Muscle of arm (tissue), 1 donor: ENCODE measurements at regions not wholly inside any gene's neighbourhood (a gene's known extent, or its start where the extent isn't known, plus 50 kb on each side); places are given as distances from the start of the nearest gene placed in this dataset.
A peak's percentile ranks its signal among the peaks of the same experiment; 100 is the strongest.

ENCODE experiments used
- DNase-seq: peaks from one replicate; pipeline ENCODE4 v3.0.0-alpha.2; 2013

DNA sequence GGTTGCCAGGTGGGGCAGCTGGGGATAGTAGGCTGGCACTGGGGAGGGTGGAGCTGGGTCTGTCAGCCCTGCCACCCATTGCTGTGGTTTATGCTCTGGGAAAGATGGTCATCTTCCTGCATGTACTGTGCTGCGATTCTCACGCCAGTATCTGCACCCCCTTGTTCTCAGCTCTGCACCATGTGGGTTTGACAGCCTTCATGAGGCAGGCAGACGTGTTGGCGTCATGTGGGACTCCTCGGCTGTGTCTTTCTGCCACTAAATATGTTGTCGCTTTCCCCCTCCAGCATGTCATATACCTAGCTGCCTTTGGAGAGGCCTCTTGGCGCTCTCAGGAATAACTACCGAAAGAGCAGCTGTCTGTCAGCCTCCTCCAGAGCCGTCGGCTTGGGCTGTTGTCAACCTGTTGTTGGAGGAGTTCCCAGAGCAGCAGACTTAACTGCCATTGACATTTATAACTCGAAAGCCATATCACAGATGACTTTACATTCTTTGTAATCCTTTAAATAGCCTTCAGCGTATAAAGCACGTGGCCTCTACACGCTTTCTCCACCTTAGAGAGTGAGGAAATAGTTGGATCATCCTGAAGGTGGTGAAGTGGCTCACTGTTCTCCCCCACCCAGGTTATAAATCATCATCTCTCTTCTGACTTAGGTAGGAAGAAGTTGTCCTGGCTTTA lies 80.4 kb upstream of the MGAT5 start:
- peak; percentile 39 for DNase-seq

DNA sequence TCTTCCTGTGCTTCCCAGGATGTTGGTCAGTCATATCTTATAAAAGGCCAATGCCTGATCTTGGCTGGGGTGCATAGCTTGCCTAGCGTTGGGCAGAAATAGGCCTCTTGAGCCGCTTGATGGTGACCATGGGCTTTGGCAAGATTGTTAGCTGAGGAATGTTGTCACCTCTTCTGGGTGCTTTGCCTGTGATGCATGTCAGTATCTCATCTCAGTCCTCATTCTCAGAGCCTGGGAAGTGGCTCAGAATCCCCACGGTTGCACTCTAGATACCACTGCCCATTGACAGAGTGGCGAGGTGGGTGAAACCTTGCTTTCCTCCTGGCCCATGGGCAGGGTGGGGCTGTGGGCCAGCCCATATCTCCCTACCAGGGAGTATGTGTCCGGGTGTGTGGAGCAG lies 79.2 kb upstream of the MGAT5 start:
- DNase-seq, result no peak

DNA sequence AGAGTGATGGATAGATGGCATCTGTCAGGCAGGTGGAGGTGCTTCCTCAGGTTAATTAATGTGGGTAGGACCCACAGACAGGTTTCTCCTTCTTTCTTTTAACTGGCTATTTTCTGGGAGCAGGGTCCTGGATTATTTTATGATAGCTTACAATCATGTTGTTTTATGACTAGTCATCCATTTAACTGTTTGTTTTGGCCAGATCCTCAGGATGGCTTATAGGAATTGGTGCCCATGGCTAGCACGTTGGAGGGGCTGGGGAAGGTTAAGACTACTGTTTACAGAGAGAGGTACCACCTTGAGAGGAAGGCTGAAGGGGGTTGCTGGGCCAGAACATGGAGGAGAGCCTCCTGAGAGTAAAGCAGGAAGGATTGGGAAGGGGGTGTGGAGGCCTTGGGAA lies 78.0 kb upstream of the MGAT5 start:
- no peak for DNase-seq

DNA sequence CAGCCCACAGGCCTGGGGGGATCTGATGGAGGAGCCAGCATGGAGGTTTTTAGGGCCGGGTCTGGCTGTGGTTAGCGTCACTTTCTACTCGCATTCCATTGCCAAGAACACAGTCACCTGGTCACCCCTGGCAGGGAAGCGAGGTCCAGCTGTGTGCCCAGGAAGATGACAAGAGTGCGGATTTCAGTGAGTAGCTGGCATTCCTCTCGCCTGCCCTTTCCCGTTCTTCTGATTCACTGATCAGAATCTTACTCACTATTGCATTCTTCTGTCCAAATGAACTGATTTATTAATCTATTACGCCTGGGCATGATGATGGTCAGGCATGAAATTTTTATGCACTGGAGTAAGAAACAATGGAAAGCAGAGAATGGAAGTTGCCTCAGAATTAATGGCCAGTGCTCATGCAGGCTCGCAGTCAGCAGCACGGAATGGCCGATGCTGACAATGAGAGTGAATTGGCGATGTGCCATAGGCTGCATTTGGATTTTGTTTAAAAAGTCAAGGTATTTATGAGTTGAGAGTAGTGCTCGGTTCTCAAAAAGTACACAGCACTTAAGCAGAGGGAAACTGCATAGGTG lies 76.4 kb upstream of the MGAT5 start:
- no peak for DNase-seq

DNA sequence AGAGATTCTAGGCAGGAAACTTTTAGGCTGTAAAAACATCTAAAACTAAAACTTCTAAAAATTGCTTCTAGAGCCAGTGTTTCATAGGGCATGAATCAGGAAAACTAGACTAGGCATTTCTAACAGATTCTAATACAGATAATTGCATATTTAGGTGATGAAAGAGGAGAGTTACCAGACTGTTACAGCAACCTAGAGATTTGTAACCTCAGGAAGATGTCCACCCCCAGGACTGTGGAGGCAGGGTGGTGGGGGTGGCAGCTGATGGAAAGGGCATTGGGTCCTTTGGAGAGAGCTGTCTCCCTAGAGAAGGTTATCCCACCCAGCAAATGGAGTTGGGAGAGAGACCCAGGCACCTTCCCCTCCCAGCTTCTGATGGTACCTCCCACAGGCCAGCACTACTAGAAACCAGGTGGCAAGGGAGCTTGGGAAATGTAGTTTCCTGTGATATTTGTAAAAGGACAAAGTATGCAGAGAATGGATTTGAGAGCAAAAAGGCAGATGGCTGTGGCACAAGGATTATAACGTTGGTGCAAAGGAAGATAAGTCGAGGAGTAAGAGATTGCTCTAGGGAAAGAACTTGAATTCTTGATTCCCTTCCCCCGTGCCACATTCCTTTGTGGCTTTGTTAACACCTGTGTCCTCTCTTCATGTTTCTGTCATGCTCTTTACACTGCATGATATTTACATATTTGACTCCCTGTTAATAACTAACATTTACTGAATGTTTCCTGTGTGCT lies 75.6 kb upstream of the MGAT5 start:
- no peak for DNase-seq

DNA sequence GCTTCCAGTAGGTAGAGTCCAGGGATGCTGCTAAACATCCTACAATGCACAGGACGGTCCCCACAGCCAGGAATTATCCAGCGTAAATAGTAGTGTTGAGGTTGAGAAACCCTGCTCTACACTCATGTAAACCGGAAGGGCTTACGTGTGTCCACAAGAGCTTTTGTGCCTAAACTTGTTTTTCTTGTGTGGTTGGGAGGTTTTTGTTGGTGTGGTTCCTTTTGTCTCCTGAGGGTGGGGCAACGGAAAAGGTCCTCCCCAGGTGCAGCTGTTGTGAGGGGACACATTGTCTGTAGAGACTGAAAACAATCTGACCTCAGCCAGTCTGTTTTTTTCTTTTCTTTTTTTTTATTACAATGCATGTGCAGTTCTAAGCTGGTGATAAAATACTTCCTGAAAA lies 72.7 kb upstream of the MGAT5 start:
- no peak for DNase-seq

DNA sequence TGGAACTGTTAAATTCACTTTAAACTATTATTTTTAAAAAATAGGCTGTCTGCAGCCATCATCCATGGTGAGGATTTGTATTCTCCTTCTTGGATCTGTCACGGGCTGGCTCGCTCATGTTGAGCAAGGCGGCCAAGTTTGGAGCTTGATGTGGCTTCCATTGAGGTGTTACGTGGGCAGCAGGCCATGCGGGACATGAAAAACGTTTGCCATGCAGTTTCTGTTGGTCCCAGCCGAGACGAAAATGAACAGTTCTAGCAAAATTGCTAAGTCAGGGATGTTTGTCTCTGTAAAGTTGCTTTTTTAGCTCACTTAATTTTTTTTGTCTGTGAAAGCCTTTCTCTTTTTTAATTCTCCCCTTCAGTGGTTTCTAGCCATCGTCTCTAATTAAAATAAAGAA lies 70.2 kb upstream of the MGAT5 start:
- no peak for DNase-seq

DNA sequence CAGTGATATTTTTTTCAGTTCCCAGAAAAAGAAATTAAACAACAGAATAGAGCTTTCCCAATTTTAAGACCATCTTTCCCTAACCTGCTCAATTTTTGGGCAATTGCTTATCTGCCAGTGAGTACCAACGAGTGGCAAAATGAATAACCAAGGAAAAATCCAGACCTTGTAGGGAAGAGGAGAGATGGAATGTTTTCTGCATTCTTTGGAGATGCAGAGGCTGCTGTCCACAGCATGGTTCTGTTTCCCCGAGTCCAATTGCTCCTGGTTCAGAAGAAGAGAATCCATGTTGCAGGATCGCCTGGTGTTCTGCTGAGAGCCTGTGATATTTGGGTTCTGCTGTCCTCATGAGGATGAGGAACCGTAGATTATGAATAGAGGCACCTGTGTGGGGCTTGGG lies 68.2 kb upstream of the MGAT5 start:
- DNase-seq, result no peak

DNA sequence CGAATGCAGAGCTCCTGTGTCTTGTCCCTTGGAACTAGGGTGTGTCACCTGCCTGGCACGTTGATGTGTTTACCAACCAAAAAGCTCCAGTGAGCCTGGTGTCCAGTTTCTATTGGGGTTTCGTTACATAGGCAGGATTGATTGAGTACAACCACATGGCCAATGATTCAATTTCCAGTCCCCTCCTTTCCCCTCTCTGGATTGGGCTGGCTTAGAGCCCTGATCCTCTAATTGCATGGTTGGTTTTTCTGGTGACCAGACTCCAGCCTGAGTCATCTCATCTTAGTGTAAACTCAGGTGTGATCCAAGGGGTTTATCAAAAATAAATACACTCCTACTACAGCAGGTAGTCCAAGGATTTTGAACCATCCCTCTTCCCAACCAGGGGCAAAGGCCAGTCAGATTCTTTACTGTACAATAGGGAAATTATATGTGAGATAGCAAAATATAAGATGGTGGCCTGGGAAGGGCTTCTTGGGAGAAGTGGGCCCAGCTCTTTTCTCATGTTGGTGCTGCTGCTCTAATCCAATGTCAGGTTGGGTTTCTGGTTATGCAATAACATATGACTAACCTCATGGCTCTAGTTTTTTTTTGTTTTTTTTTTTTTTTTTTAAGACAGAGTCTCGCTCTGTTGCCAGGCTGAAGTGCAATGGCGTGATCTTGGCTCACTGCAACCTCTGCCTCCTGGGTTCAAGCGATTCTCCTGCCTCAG lies 64.7 kb upstream of the MGAT5 start:
- DNase-seq, result no peak

DNA sequence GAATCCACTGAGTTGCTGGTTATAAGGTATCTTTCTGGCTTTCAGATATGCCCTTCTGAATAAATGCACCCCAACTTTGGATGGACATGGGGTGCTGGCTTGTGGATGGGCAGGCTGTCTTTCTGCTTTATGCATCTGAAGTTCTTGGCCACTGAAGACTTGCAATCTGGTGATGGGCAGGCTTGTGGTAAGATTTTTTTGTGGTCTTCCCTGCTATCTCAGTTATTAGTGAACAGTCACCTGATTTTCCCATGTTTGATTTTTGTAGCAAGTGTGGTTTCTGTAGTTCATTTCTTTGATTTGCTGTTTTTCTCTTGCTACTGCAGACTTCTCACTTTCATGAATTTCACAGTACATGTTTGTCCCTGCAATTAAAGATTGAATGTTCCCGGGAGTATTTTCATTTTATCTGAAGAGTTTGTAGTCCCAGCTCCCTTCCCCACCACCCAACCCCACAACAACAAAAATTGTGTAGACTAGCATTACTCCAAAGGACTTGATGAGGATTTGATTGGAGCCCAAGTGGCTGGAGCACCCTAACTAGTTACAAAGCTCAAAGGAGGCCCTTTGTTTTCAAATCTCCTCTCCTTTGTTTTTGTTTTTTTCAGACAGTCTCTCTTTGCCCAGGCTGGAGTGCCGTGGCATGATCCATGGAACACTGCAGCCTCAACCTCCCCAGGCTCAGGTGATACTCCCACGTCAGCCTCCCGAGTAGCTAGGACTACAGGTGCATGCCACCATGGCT lies 63.6 kb upstream of the MGAT5 start:
- no peak for DNase-seq

DNA sequence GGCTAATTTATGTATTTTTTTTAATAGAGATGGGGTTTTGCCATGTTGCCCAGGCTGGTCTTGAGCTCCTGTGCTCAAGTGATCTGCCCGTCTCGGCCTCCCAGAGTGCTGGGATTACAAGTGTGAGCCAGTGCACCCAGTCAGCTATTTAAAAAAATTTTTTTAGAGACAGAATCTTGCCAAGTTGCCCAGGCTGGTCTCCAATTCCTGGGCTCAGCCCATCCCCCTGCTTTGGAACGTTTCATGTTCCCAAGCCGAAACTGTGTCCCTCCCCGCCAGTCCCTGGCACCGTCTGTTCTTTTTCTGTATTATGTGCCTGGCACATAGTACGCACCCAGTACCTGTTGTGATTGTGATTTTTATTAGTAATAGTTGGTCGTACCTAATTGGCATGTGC lies 63.1 kb upstream of the MGAT5 start:
- no peak for DNase-seq

DNA sequence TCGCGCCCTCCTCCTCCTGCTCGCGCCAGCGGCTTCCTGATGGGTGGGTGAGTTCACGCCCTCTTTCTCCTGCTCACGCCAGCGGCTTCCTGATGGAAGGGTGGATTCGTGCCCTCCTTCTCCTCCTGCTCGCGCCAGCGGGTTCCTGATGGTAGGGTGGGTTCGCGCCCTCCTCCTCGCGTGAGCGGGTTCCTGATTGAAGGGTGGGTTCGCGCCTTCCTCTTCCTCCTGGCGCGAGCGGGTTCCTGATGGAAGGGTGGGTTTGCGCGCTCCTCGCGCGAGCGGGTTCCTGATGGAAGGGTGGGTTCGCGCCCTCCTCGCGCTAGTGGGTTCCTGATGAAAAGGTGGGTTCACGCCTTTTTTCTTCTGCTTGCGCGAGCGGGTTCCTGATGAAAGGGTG lies 62.0 kb upstream of the MGAT5 start:
- DNase-seq, result no peak

DNA sequence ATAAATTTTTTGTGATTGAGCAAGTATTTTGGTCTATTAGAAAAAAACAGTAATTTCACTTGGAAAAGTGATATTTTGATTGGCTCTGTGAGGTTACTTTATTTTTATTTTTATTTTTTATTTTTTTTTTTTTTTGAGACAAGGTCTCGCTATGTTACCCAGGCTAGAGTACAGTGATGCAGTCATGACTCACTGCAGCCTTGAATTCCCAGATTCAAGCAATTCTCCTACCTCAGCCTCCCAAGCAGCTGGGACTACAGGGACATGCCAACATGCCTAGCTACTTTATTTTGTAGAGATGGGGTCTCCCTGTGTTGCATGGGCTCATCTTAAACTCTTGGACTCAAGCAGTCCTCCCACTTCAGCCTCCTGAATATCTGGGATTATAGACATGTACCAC lies 60.9 kb upstream of the MGAT5 start:
- no peak for DNase-seq

DNA sequence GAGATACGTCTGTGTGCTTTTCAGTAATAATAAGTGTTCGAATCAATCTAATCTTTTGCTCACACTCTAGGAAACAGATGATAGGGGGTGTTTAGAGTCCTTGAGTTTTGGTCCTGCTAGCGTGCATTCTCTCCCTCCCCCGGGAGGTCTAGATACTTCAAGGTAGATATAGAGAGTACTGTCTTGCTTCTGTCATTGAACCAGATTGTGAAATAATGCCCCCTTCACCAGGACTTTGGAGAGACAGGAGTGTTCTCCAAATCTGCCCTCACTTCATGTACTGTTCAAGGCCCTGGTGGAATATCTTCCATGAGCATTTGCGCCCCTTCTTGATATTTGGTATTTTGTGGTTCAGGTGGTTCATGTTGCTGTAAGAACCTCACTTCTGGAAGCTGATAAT lies 59.4 kb upstream of the MGAT5 start:
- no peak for DNase-seq

DNA sequence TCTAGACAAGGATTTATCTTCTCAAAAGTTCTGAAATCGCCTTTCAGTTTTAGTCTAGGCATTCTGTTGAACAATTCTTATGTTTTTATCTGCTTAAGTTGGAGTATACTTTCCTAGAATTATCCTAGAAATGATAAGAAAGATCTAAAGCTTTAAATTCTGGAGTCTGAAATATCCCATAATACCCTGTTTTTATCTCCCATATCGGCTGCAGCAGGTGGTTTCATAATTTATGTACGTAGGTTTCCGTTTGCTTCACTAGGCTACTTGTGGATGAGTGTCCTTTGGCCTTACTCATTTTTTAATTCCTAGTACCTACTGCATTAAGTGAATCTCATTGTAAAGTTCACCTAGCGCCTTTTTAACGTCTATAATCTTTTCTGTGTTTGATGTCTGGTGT lies 58.5 kb upstream of the MGAT5 start:
- no peak for DNase-seq

DNA sequence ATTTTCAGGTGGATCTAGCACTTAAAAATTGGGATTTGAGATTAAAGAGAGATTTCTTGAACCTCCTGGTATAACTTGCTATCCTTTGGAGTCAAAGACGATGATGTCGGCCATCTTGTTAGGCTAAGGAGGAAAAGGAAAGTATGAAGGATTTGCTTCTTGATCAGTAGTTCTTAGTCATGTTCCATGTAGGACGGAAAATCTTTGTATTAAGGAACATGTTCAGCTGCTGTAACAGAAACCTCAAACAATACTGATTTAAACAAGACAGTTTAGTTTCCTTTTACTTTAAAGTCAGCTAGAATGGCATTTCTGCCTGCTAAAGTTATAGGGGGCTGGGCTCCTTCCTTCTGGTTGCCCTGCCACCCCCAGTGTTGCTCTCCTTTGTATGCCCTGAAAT lies 56.4 kb upstream of the MGAT5 start:
- DNase-seq, result no peak

DNA sequence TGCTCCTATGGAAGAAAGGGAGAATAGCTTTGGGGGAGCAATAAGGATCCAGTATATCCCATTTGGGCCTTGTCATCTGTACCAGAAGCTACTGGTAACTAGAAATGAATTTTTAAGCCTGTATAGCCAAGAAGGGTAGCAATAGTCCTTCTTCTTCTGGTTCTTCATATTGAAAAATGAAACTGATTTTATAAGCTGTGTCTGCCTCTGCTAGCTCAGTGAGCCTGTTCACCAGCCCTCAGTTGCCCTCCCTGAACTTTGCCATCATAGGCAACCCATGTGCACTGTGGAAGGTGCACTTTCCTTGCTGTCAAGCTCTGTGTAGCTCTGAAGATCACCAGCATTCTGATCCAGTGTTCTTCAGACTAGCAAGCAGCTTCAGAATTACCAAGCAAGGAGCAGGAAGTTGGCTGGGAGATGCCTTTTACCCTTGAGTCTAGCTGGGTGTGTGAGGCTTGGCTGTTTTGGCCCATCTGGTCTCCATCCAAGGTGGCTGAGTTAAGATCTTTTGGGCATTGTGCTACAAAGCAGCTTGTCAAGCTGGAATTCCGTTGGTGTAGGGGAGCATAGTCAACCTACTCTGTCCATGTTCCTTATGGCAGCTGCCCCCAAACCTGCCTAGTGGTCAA lies 55.8 kb upstream of the MGAT5 start:
- DNase-seq, result no peak

DNA sequence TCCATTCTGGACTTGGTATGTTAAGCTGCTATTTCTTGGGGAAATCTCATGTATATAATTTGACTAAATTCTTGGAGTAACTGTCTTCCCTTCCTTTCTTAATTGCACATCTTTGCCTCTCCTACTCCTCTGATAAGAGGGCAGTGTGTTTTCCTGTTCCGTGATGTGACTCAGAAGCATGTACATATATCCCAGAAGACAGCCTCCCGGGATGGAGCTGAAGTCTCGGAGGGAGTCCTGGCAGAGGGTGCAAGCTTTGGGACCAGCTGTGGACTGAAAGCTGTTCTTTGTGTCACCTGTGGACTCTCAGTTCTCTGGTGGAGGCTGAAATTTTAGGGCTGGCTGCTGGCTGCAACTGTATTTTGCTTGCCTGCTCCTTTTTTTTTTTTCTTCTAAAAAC lies 54.7 kb upstream of the MGAT5 start:
- no peak for DNase-seq

DNA sequence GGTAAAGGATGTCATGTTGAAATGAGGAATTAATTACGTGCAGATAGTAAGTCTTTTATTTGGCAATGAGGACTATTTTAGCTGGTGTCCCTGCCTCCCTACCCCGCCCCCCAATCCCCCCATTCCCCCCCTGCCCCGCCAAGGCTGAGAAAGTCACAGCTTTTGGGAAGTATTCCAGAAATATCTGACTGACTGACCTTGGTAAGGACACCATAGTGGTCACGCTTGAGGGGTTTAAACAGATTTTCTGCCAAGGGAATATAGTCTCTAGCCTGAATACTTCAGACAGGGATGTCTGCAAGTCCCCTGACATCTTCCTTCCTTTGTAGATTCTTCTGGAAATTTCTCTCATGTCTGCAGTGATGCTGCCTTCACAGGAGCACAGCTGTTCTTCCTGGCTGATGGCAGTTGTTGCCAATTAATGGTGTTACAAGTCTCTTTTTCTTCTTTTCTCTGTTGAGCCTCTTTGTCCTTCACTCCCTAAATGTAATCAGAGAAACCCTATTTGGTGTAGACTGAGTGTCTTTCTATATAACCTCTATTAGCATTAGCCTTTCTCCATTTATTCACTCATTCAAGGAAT lies 53.7 kb upstream of the MGAT5 start:
- DNase-seq, result no peak

DNA sequence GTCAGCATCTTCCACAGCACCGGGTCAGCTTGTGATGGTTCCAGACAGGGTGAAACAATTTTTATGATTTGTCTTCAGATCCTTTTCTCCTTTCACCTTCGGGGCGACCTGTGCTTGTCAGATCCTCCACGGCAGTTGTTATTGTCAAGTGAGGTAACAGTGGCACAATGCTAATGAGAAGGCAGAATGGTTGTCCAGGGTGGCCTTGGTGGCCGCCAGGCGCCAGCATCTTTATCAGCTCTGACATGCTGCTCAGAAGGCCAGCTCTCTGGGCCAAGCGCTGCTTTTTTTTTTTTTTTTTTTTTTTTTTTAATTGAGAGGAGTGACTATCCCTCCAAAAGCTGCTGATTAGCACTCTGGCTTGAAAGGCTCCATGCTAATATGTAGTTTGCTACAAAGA lies 52.3 kb upstream of the MGAT5 start:
- no peak for DNase-seq

DNA sequence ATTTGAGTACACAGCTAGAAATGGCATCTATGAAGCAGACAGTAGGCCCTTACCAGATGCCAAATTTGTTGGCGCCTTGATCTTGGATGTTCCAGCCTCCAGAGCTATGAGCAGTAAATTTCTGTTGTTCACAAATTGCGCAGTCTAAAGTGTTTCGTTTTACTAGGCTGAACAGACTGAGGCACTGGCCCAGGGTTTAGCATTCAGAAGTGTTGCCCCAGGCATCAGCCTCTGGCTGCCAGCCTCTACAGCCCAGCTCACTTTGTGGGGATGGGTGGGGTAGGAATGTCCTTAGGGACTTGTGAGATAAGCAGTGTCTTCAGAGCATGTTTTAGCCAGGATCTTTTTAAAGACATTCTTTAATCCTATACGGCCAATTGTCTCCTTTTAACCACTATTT lies 51.5 kb upstream of the MGAT5 start:
- no peak for DNase-seq
